ENCODE measurements at regions not wholly inside any gene's neighbourhood (a gene's known extent, or its start where the extent isn't known, plus 50 kb on each side); places are given as distances from the start of the nearest gene placed in this dataset.
"Not testable (repeated sequence)": the region's sequence is repeated elsewhere in the genome, so short reads cannot be mapped to it uniquely, and the experiment has no call there.

- not testable (repeated sequence) for TF ChIP-seq ZSCAN5A (tag by site-specific recombination; IDR thresholded peaks at IDR 0.05); ZNF133 (tag by site-specific recombination; IDR thresholded peaks at IDR 0.05); REST (tag by site-specific recombination; IDR thresholded peaks at IDR 0.05); ZNF76 (tag by site-specific recombination; IDR thresholded peaks at IDR 0.05; ENCODE audit: borderline replicate concordance, low read depth); ZNF114 (tag by site-specific recombination; IDR thresholded peaks at IDR 0.05); CTCF (tag by site-specific recombination; IDR thresholded peaks at IDR 0.05); ZNF121 (tag by site-specific recombination; IDR thresholded peaks at IDR 0.05); PRDM10 (tag by site-specific recombination; IDR thresholded peaks at IDR 0.05); MYNN (tag by site-specific recombination; IDR thresholded peaks at IDR 0.05; ENCODE audit: borderline replicate concordance); HOXA7 (CRISPR knock-in tag; IDR thresholded peaks at IDR 0.05; ENCODE audit: borderline replicate concordance); BCL11B (tag by site-specific recombination; IDR thresholded peaks at IDR 0.05; ENCODE audit: low read depth); ZNF510 (tag by site-specific recombination; IDR thresholded peaks at IDR 0.05; ENCODE audit: insufficient replicate concordance)
These were observed 78.6 kb upstream of the BRD7 start for GRCh38 chr16:50447386-50447785.

Measured in HEK293 (cell line).